Fibroblast of the aortic adventitia (primary cell): ENCODE measurements at regions not wholly inside any gene's neighbourhood (a gene's known extent, or its start where the extent isn't known, plus 50 kb on each side); places are given as distances from the start of the nearest gene placed in this dataset.

Source experiments
- DNase-seq: peaks from one replicate; pipeline ENCODE4 v3.0.0-alpha.2; 2010; ENCODE audit warnings: low read depth
- H3K4me3 ChIP-seq: 2 replicates; pipeline ENCODE4 v1.5.1; 2011; ENCODE audit warnings: low read depth, mild to moderate bottlenecking, control low read depth, low read length, moderate library complexity
- CTCF ChIP-seq: IDR thresholded peaks from 2 replicates; pipeline ENCODE4 v1.5.1; 2011; ENCODE audit warnings: mild to moderate bottlenecking, low read length, control low read depth, inconsistent platforms; ENCODE audit not compliant: insufficient read depth

GRCh38 chr17:33491871-33492481 is 198.9 kb upstream of the ASIC2 start:
- H3K4me3 ChIP-seq = no peak overlapping the region
- no peak for TF ChIP-seq CTCF
- no peak for DNase-seq

GRCh38 chr17:33492731-33493265 is 199.7 kb upstream of the ASIC2 start:
- DNase-seq = no peak
- no peak for TF ChIP-seq CTCF

GRCh38 chr17:33493566-33493965 is 200.5 kb upstream of the ASIC2 start:
- DNase-seq = no peak
- no peak overlapping the region for H3K4me3 ChIP-seq
- TF ChIP-seq CTCF = no peak

More at GRCh38 chr17:33492731-33493265, 199.7 kb upstream of the ASIC2 start:
- H3K4me3 ChIP-seq = no peak overlapping the region

- H3K4me3 ChIP-seq = no peak overlapping the region
- DNase-seq = no peak
- no peak for TF ChIP-seq CTCF
Measured at GRCh38 chr17:33494151-33494550, 201.1 kb upstream of the ASIC2 start.

GRCh38 chr17:33497623-33498022 is 204.5 kb upstream of the ASIC2 start:
- DNase-seq = no peak
- TF ChIP-seq CTCF = no peak
- no peak overlapping the region for H3K4me3 ChIP-seq

- DNase-seq = no peak
- no peak overlapping the region for H3K4me3 ChIP-seq
- no peak for TF ChIP-seq CTCF
Measured at GRCh38 chr17:33498069-33498468, 205.0 kb upstream of the ASIC2 start.

GRCh38 chr17:33499040-33499439 is 205.9 kb upstream of the ASIC2 start:
- DNase-seq = no peak
- no peak for TF ChIP-seq CTCF
- H3K4me3 ChIP-seq = no peak overlapping the region
